ENCODE measurements at regions not wholly inside any gene's neighbourhood (a gene's known extent, or its start where the extent isn't known, plus 50 kb on each side); places are given as distances from the start of the nearest gene placed in this dataset.
"Not testable (repeated sequence)": the region's sequence is repeated elsewhere in the genome, so short reads cannot be mapped to it uniquely, and the experiment has no call there.

GRCh38 chr9:79037338-79037737 is 534.4 kb upstream of the TLE4 start:
- DNase-seq = no peak

- no peak for DNase-seq
These were observed 531.1 kb upstream of the TLE4 start for GRCh38 chr9:79040671-79041070.

- DNase-seq = no peak
These were observed 530.5 kb upstream of the TLE4 start for GRCh38 chr9:79041266-79041665.

- no peak for DNase-seq
These were observed 527.8 kb upstream of the TLE4 start for GRCh38 chr9:79043916-79044315.

GRCh38 chr9:79046401-79046800 is 525.4 kb upstream of the TLE4 start:
- no peak for DNase-seq

GRCh38 chr9:79049371-79049770 is 522.4 kb upstream of the TLE4 start:
- DNase-seq = no peak

- no peak for DNase-seq
These were observed 518.2 kb upstream of the TLE4 start for GRCh38 chr9:79053598-79053997.

GRCh38 chr9:79054500-79054899 is 517.3 kb upstream of the TLE4 start:
- no peak for DNase-seq

- DNase-seq = no peak
These were observed 515.7 kb upstream of the TLE4 start for GRCh38 chr9:79056041-79056440.

GRCh38 chr9:79057576-79057975 is 514.2 kb upstream of the TLE4 start:
- DNase-seq = no peak

- no peak for DNase-seq
These were observed 511.0 kb upstream of the TLE4 start for GRCh38 chr9:79060766-79061165.

- no peak for DNase-seq
These were observed 509.8 kb upstream of the TLE4 start for GRCh38 chr9:79061752-79062616.

GRCh38 chr9:79073201-79073600 is 498.6 kb upstream of the TLE4 start:
- no peak for DNase-seq

GRCh38 chr9:79080536-79080935 is 491.2 kb upstream of the TLE4 start:
- DNase-seq = no peak

- DNase-seq = no peak
These were observed 488.1 kb upstream of the TLE4 start for GRCh38 chr9:79083621-79084020.

- no peak for DNase-seq
These were observed 484.6 kb upstream of the TLE4 start for GRCh38 chr9:79087133-79087532.

GRCh38 chr9:79089054-79089560 is 482.7 kb upstream of the TLE4 start:
- no peak for DNase-seq

GRCh38 chr9:79089851-79090250 is 481.9 kb upstream of the TLE4 start:
- DNase-seq = not testable (repeated sequence)

GRCh38 chr9:79103257-79103656 is 468.5 kb upstream of the TLE4 start:
- DNase-seq = not testable (repeated sequence)

GRCh38 chr9:79104216-79104615 is 467.5 kb upstream of the TLE4 start:
- DNase-seq = no peak

GRCh38 chr9:79104951-79105350 is 466.8 kb upstream of the TLE4 start:
- no peak for DNase-seq

GRCh38 chr9:79107911-79108676 is 463.7 kb upstream of the TLE4 start:
- no peak for DNase-seq

GRCh38 chr9:79111653-79112052 is 460.1 kb upstream of the TLE4 start:
- DNase-seq = no peak

GRCh38 chr9:79115176-79115575 is 456.6 kb upstream of the TLE4 start:
- no peak for DNase-seq
